ENCODE measurements at regions not wholly inside any gene's neighbourhood (a gene's known extent, or its start where the extent isn't known, plus 50 kb on each side); places are given as distances from the start of the nearest gene placed in this dataset.

- TF ChIP-seq, protein P1, sequence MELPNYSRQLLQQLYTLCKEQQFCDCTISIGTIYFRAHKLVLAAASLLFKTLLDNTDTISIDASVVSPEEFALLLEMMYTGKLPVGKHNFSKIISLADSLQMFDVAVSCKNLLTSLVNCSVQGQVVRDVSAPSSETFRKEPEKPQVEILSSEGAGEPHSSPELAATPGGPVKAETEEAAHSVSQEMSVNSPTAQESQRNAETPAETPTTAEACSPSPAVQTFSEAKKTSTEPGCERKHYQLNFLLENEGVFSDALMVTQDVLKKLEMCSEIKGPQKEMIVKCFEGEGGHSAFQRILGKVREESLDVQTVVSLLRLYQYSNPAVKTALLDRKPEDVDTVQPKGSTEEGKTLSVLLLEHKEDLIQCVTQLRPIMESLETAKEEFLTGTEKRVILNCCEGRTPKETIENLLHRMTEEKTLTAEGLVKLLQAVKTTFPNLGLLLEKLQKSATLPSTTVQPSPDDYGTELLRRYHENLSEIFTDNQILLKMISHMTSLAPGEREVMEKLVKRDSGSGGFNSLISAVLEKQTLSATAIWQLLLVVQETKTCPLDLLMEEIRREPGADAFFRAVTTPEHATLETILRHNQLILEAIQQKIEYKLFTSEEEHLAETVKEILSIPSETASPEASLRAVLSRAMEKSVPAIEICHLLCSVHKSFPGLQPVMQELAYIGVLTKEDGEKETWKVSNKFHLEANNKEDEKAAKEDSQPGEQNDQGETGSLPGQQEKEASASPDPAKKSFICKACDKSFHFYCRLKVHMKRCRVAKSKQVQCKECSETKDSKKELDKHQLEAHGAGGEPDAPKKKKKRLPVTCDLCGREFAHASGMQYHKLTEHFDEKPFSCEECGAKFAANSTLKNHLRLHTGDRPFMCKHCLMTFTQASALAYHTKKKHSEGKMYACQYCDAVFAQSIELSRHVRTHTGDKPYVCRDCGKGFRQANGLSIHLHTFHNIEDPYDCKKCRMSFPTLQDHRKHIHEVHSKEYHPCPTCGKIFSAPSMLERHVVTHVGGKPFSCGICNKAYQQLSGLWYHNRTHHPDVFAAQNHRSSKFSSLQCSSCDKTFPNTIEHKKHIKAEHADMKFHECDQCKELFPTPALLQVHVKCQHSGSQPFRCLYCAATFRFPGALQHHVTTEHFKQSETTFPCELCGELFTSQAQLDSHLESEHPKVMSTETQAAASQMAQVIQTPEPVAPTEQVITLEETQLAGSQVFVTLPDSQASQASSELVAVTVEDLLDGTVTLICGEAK (IDR thresholded peaks at IDR 0.05), result no peak
- TF ChIP-seq, protein P1 (CRISPR knock-in tag; IDR thresholded peaks at IDR 0.05), result no peak
Observed at GRCh38 chr9:86721843-86722705, 225.2 kb downstream of the GAS1 start (continued).

Measured in HepG2 (cell line).